ENCODE measurements at regions not wholly inside any gene's neighbourhood (a gene's known extent, or its start where the extent isn't known, plus 50 kb on each side); places are given as distances from the start of the nearest gene placed in this dataset.

- intact Hi-C loops (cut with DNase I; ENCODE audit: low total_unique reads): no loop called here
- Histone ChIP-seq H3K27me3 (no peaks in the 10 kb centered on the region), H3K4me3 (no peak overlapping the region), H3K36me3 (no peaks in the 10 kb centered on the region), H3K9me3 (no peaks in the 10 kb centered on the region), H3K4me1 (no peaks in the 10 kb centered on the region), H3K27ac (no peak overlapping the region)
- TF ChIP-seq CTCF (IDR thresholded peaks at IDR 0.05): no peak
- TF ChIP-seq POLR2AphosphoS5 (IDR thresholded peaks at IDR 0.05): no peak
- no peak for TF ChIP-seq POLR2A (IDR thresholded peaks at IDR 0.05)
- no peak for DNase-seq (ENCODE audit: low spot score in 2 of 2)
Measured at GRCh38 chr3:21938267-21938681, 187.3 kb upstream of the ZNF385D start.

- intact Hi-C loops (cut with DNase I; ENCODE audit: low total_unique reads): no loop called here
Measured at GRCh38 chr3:21942328-21942727, 191.3 kb upstream of the ZNF385D start.

GRCh38 chr3:21944251-21944650, 193.2 kb upstream of the ZNF385D start:
- no peak for TF ChIP-seq POLR2A (IDR thresholded peaks at IDR 0.05)
- TF ChIP-seq CTCF (IDR thresholded peaks at IDR 0.05): no peak
- TF ChIP-seq POLR2AphosphoS5 (IDR thresholded peaks at IDR 0.05): no peak
- intact Hi-C loops (cut with DNase I; ENCODE audit: low total_unique reads): no loop called here
- H3K9me3 ChIP-seq: no peaks in the 10 kb centered on the region
- H3K36me3 ChIP-seq: no peaks in the 10 kb centered on the region
- no peak overlapping the region for H3K27ac ChIP-seq
- H3K27me3 ChIP-seq: no peaks in the 10 kb centered on the region
- DNase-seq (ENCODE audit: low spot score in 2 of 2): no peak
- H3K4me3 ChIP-seq: no peak overlapping the region
- no peaks in the 10 kb centered on the region for H3K4me1 ChIP-seq

More at GRCh38 chr3:21942328-21942727, 191.3 kb upstream of the ZNF385D start:
- no peak for DNase-seq (ENCODE audit: low spot score in 2 of 2)
- H3K9me3 ChIP-seq: no peaks in the 10 kb centered on the region
- no peaks in the 10 kb centered on the region for H3K4me1 ChIP-seq
- H3K27me3 ChIP-seq: no peaks in the 10 kb centered on the region
- no peaks in the 10 kb centered on the region for H3K36me3 ChIP-seq
- TF ChIP-seq CTCF (IDR thresholded peaks at IDR 0.05): no peak
- no peak for TF ChIP-seq POLR2AphosphoS5 (IDR thresholded peaks at IDR 0.05)
- no peak overlapping the region for H3K27ac ChIP-seq
- H3K4me3 ChIP-seq: no peak overlapping the region

GRCh38 chr3:21952856-21953255, 201.8 kb upstream of the ZNF385D start:
- no peak for TF ChIP-seq POLR2AphosphoS5 (IDR thresholded peaks at IDR 0.05)
- no peak for TF ChIP-seq CTCF (IDR thresholded peaks at IDR 0.05)
- no peak for TF ChIP-seq POLR2A (IDR thresholded peaks at IDR 0.05)
- Histone ChIP-seq H3K4me1 (no peaks in the 10 kb centered on the region), H3K27me3 (no peaks in the 10 kb centered on the region), H3K9me3 (no peaks in the 10 kb centered on the region), H3K27ac (no peak overlapping the region), H3K4me3 (no peak overlapping the region), H3K36me3 (no peaks in the 10 kb centered on the region)
- intact Hi-C loops (cut with DNase I; ENCODE audit: low total_unique reads): no loop called here
- no peak for DNase-seq (ENCODE audit: low spot score in 2 of 2)

GRCh38 chr3:21954709-21955108, 203.7 kb upstream of the ZNF385D start:
- no peak overlapping the region for H3K27ac ChIP-seq
- no peaks in the 10 kb centered on the region for H3K9me3 ChIP-seq
- no peak for TF ChIP-seq POLR2AphosphoS5 (IDR thresholded peaks at IDR 0.05)
- no peak for TF ChIP-seq CTCF (IDR thresholded peaks at IDR 0.05)
- no peak for TF ChIP-seq POLR2A (IDR thresholded peaks at IDR 0.05)
- H3K4me3 ChIP-seq: no peak overlapping the region
- H3K36me3 ChIP-seq: no peaks in the 10 kb centered on the region
- intact Hi-C loops (cut with DNase I; ENCODE audit: low total_unique reads): no loop called here
- no peaks in the 10 kb centered on the region for H3K27me3 ChIP-seq
- DNase-seq (ENCODE audit: low spot score in 2 of 2): no peak
- H3K4me1 ChIP-seq: no peaks in the 10 kb centered on the region
